OCI-LY1 (cell line): ENCODE measurements at regions not wholly inside any gene's neighbourhood (a gene's known extent, or its start where the extent isn't known, plus 50 kb on each side); places are given as distances from the start of the nearest gene placed in this dataset.

Experiments used
- CTCF ChIP-seq: fragments of 200-600 bp; sonication (generic), shearing (Covaris generic); IDR thresholded peaks from 2 replicates; pipeline ENCODE4 v1.5.1; 2017; ENCODE audit warnings: mild to moderate bottlenecking, antibody characterized with exemption, low read length, moderate library complexity, mixed read lengths
- EZH2 ChIP-seq: fragments of 200-600 bp; sonication (generic), shearing (Covaris generic); IDR thresholded peaks from 2 replicates; pipeline ENCODE4 v1.8.0; 2017; ENCODE audit warnings: borderline replicate concordance, mixed run types, mild to moderate bottlenecking, antibody characterized with exemption, low read length, moderate library complexity, mixed read lengths

DNA sequence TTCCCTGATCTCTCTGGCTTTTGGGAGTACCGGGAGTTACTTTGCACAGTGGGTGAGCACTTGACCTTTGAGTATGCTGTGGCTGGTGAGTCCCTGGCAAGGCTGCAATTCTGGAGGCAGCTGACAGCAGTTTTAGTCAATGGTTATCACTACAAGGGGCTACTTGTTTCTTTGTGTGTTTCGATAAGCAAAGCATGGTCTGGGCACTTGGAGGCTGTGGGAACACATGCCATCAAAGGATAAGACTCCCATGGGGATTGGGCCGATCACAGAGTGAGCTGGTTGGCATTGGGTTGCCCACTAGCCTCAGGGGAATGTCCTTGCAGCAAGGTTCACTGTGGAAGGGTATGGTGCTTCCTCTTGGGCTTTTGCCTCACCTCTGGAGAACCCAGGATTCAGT is 208.2 kb downstream of the SNX13 start:
- TF ChIP-seq CTCF (no peak), EZH2 (no peak)
